Ectodermal cell (in vitro differentiated cells): ENCODE measurements at regions not wholly inside any gene's neighbourhood (a gene's known extent, or its start where the extent isn't known, plus 50 kb on each side); places are given as distances from the start of the nearest gene placed in this dataset.
"Not testable (repeated sequence)": the region's sequence is repeated elsewhere in the genome, so short reads cannot be mapped to it uniquely, and the experiment has no call there.

ENCODE experiments used
- H3K27ac ChIP-seq: 2 replicates; pipeline ENCODE4 v1.7.0; 2013; ENCODE audit warnings: mild to moderate bottlenecking, low read depth, low read length; ENCODE audit not compliant: insufficient read depth, poor library complexity, severe bottlenecking
- H3K27me3 ChIP-seq: 2 replicates; pipeline ENCODE4 v1.7.0; 2013; ENCODE audit warnings: mild to moderate bottlenecking, low read length; ENCODE audit not compliant: insufficient read depth, control insufficient read depth, poor library complexity, severe bottlenecking
- H3K36me3 ChIP-seq: one replicate; pipeline ENCODE4 v1.7.0; 2013; ENCODE audit warnings: low read length; ENCODE audit not compliant: control insufficient read depth, insufficient read depth
- H3K4me1 ChIP-seq: one replicate; pipeline ENCODE4 v1.7.0; 2013; ENCODE audit warnings: low read length; ENCODE audit not compliant: control insufficient read depth, insufficient read depth
- H3K4me3 ChIP-seq: 2 replicates; pipeline ENCODE4 v1.7.0; 2013; ENCODE audit warnings: low read depth, low read length, control low read depth; ENCODE audit not compliant: insufficient read depth
- H3K9me3 ChIP-seq: 2 replicates; pipeline ENCODE4 v1.7.0; 2013; ENCODE audit warnings: mild to moderate bottlenecking, low read length, moderate library complexity; ENCODE audit not compliant: control insufficient read depth
- WGBS, 2 experiments: methylation state at CpG; one replicate each; pipeline ENCODE4 v1.1.7; 2013; ENCODE audit warnings: missing lambda C conversion rate in 2 of 2; 5-methylcytosine and 5-hydroxymethylcytosine counted together

DNA sequence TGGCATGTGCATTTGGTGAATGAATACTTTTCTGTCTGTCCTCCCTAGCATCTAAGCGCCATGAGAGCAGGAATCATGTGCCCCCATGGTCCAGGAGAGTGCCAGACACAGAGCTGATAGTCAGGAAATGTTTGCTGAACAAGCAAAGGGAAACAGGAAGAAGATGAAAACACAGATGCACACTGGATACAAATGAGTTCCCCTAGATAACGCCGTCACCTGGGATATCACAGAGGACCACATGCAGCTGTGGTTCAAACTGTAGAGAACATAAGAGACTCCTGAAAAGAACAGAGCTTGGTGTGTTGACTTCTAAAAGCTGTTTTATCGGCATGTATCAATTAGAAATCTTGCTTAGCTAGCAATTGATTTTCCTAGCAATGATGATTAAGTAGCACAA, 293.7 kb downstream of the BTBD3 start:
- no peaks in the 10 kb centered on the region for H3K36me3 ChIP-seq
- H3K4me3 ChIP-seq: no peak overlapping the region
- H3K9me3 ChIP-seq: no peaks in the 10 kb centered on the region
- 92 to 97% methylated on average over 4 of the region's 4 CpGs for WGBS, 2 experiments
- no peak overlapping the region for H3K27ac ChIP-seq
- H3K27me3 ChIP-seq: no peaks in the 10 kb centered on the region
- no peaks in the 10 kb centered on the region for H3K4me1 ChIP-seq

DNA sequence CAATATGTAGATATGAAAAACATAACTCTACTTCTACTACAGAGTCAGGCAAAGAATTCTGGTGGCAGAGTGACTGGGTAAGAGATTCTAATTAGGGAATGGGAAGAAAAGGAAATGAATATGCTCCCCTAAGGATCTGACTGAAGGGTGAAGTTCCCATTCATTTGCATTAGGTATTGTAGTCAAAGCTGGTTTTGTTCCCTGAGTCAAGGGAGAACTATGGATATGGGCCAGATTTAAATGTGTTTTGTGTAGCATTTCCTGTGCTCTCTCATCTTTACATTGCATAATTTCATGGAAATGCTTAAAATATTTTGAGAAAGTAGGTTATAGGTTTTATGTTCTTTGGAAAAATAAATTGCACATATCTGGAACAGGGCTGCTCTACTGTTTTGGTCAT, 299.7 kb downstream of the BTBD3 start:
- no peaks in the 10 kb centered on the region for H3K36me3 ChIP-seq
- no peak overlapping the region for H3K27ac ChIP-seq
- H3K4me3 ChIP-seq: no peak overlapping the region
- H3K27me3 ChIP-seq: no peaks in the 10 kb centered on the region
- no peaks in the 10 kb centered on the region for H3K4me1 ChIP-seq
- H3K9me3 ChIP-seq: no peaks in the 10 kb centered on the region

DNA sequence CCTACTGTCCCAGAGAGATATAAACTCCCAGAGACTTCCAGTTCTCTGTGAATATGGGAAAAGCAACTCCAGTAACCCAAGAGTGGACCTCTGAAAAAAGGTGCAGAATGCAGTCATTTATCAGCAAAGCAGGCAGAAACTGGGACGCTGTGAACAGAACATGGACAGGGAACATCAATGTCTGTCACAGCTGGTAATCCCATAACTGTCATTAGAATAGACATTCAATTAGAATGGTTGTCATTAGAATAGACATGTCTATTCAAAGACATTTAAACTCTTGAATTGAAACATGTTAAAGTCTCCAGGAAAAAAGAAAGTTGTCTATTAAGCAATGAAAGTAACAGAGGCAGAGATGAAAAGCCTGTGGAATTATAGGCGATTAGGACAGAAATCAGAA, 302.1 kb downstream of the BTBD3 start:
- Histone ChIP-seq H3K4me1 (no peaks in the 10 kb centered on the region), H3K9me3 (no peaks in the 10 kb centered on the region), H3K4me3 (no peak overlapping the region), H3K27ac (no peak overlapping the region), H3K27me3 (no peaks in the 10 kb centered on the region), H3K36me3 (no peaks in the 10 kb centered on the region)
- 87 to 91% methylated on average over 2 of the region's 2 CpGs for WGBS, 2 experiments

DNA sequence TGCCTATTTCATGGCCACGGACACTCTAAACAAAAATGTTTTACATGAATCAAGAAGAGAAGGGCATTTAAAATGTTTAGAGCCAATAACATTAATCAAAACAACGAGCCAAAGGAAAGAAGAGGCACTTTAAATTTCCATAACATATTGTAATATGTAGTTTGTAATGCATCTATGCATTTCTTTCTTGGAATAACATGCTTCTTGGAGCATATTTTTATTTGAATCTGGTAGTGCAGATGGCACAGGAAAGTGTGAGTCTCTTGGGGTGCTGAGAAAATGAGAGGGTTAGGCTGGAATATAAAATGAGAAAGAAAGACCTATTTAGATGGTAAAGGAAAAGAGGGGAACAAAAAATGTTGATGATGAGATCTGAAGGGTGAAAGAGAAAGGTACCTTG, 305.4 kb downstream of the BTBD3 start:
- H3K27me3 ChIP-seq: no peaks in the 10 kb centered on the region
- H3K27ac ChIP-seq: no peak overlapping the region
- no peak overlapping the region for H3K4me3 ChIP-seq
- WGBS, 2 experiments: 100% methylated on average over 1 of the region's 2 CpGs; no CpG with 5 or more reads in 1 of the 2 experiments
- H3K9me3 ChIP-seq: no peaks in the 10 kb centered on the region
- H3K36me3 ChIP-seq: no peaks in the 10 kb centered on the region
- H3K4me1 ChIP-seq: no peaks in the 10 kb centered on the region

DNA sequence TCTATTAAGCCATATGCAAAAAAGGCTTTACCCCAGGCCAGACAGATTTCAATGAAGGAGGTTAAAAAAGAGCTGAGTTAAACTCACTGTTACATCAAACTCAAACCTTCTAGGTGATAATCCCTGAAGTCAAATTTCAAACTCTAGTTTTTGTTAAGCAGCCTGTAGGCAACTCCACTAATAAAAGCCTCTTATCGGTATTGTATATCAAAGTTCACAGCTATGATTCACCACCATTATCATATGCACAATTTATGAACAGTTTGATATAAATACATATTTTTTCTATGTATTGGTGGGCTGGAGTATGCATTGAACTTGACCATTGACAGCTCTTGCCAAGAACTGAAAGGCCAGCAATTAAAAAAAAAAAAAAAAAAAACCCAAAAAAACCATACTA, 308.2 kb downstream of the BTBD3 start:
- Histone ChIP-seq H3K27me3 (no peaks in the 10 kb centered on the region), H3K36me3 (no peaks in the 10 kb centered on the region), H3K27ac (no peak overlapping the region), H3K9me3 (no peaks in the 10 kb centered on the region), H3K4me1 (no peaks in the 10 kb centered on the region), H3K4me3 (no peak overlapping the region)
- WGBS, 2 experiments: 89 to 100% methylated on average over 1 of the region's 1 CpG

DNA sequence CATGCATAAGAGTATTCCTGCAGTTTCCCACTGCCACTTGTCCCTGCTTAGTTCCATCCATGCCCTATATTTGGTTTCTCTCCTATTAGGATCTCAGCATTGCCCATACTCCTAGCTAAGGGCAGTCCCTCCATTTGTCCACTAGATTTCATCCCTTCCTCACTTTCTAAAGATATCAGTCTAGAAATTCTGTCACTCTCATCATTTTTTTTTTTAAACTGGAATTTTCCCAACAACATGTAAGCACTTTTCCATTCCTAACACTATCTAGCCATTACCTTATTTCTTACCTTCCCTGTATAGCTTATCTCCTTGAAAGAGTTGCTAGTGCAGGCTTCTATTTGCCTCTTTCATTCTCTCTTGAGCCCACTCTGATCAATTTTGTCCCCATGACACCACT, 312.2 kb downstream of the BTBD3 start:
- Histone ChIP-seq H3K27ac (no peak overlapping the region), H3K27me3 (no peaks in the 10 kb centered on the region), H3K36me3 (no peaks in the 10 kb centered on the region), H3K4me1 (no peaks in the 10 kb centered on the region), H3K4me3 (no peak overlapping the region), H3K9me3 (no peaks in the 10 kb centered on the region)

DNA sequence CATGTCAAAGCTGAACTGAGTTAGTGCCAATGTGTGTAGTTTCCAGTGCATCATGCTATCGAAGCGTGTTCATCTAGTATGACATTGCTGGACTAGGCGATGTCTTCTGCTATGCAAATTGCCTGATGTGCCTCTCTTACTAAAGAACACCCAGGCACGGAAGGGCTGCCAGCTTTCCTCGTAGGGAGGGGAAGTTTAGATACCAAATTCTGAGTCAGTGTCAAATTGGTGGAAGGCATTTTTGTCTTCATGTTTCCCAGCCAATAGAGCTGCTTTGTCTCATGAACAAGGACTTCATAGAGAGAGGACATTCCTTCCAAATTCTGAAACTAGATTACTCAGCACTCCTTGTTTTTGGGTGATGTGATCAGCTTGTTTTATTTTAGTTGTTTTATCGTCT, 320.1 kb downstream of the BTBD3 start:
- Histone ChIP-seq H3K27ac (no peak overlapping the region), H3K4me1 (no peaks in the 10 kb centered on the region), H3K9me3 (no peaks in the 10 kb centered on the region), H3K4me3 (no peak overlapping the region), H3K36me3 (no peaks in the 10 kb centered on the region), H3K27me3 (no peaks in the 10 kb centered on the region)
- WGBS, 2 experiments: 86 to 92% methylated on average over 5 to 6 of the region's 6 CpGs

DNA sequence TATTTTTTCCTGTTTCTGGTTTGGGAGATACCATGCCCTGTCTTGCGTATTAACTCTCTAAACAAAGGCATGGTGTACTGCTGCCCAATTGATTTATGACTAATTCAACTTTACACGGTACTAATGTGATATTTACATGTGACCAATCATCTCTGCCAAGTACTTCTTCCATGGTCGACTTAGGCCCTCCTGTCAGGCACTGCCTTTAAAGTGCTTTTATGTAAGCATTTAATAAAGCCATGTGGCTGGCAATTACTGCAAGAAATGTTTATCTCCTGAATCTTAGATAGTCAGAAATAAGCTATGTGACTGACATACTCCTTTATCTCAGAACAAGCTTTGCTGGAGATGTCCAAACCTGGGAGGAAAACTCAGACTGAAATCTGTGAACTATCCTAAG, 323.4 kb downstream of the BTBD3 start:
- Histone ChIP-seq H3K27me3 (no peaks in the 10 kb centered on the region), H3K4me3 (no peak overlapping the region), H3K27ac (no peak overlapping the region), H3K4me1 (no peaks in the 10 kb centered on the region), H3K9me3 (no peaks in the 10 kb centered on the region), H3K36me3 (no peaks in the 10 kb centered on the region)
- 89 to 92% methylated on average over 3 of the region's 3 CpGs for WGBS, 2 experiments

DNA sequence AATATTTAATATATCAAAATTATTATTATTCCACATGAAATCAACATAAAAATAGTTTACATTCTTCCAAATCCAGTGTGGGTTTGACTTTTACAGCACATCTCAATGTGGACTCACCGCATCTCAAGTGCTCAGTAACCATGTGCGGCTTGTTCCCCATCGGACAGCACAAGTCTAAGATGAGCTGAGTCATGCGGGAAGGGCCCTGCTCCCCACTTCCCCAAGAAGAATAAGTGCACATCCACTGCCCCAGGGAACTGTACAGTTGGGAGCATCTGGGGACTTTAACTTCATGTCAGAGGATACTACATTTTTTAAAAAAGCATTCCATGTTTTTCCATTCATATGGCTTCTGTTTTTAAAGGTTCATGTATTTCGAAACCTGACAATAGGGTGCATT, 325.6 kb downstream of the BTBD3 start:
- no peaks in the 10 kb centered on the region for H3K9me3 ChIP-seq
- no peak overlapping the region for H3K4me3 ChIP-seq
- H3K36me3 ChIP-seq: no peaks in the 10 kb centered on the region
- WGBS, 2 experiments: 92 to 97% methylated on average over 5 of the region's 5 CpGs
- H3K27ac ChIP-seq: no peak overlapping the region
- H3K27me3 ChIP-seq: no peaks in the 10 kb centered on the region
- H3K4me1 ChIP-seq: no peaks in the 10 kb centered on the region

DNA sequence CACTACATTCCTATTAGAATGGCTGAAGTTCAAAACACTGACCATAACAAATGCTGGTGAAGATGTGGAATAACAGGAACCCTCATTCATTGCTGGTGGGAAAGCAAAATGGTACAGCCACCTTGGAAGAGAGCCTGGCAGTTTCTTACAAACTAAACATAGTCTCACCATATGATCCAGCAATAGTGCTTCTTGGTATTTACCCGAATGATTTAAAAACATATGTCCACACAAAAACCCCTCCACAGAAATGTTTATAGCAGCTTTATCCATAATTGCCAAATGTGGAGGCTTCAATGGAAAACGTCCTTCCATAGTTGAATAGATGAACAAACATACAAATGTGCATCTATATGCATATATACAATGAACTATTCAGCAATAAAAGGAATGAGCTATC, 330.8 kb downstream of the BTBD3 start:
- Histone ChIP-seq H3K36me3 (no peaks in the 10 kb centered on the region), H3K4me3 (no peak overlapping the region), H3K27ac (no peak overlapping the region), H3K27me3 (no peaks in the 10 kb centered on the region), H3K4me1 (no peaks in the 10 kb centered on the region), H3K9me3 (no peaks in the 10 kb centered on the region)
- WGBS, 2 experiments: 82 to 89% methylated on average over 1 to 2 of the region's 2 CpGs

DNA sequence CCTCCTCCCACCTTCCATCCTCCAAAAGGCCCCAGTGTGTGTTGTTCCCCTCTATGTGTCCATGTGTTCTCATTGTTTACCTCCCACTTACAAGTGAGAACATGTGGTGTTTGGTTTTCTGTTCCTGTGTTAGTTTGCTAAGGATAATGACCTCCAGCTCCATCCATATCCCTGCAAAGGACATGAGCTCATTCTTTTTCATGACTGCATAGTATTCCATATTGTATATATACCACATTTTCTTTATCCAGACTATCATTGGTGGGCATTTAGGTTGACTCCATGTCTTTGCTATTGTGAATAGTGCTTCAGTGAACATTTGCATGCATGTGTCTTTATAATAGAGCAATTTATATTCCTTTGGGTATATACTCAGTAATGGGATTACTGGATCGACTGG, 333.0 kb downstream of the BTBD3 start:
- not testable (repeated sequence) for H3K4me1 ChIP-seq, H3K9me3 ChIP-seq, H3K36me3 ChIP-seq, H3K27ac ChIP-seq, H3K27me3 ChIP-seq, H3K4me3 ChIP-seq
- WGBS, 2 experiments: 81 to 87% methylated on average over 1 of the region's 1 CpG
